HCT116 (cell line): ENCODE measurements at regions not wholly inside any gene's neighbourhood (a gene's known extent, or its start where the extent isn't known, plus 50 kb on each side); places are given as distances from the start of the nearest gene placed in this dataset.

Experiments used
- ATAC-seq: fragments of 200-7000 bp; cut with Tn5 transposase; 2 replicates; pipeline ENCODE4 v1.9.1; 2020; ENCODE audit warnings: mild to moderate bottlenecking, moderate library complexity
- BruUV-seq: library from RNA; stranded (reverse); fragments of 400-500 nt; replicated peaks from 2 replicates; lab custom pipeline; 2021; lab: Mats Ljungman, UMichigan
- CTCF ChIA-PET: fragments of 300-600 bp; sonication (Branson Sonifier 250); formaldehyde crosslinking; loops from one replicate; lab custom pipeline; 2021; ENCODE audit warnings: antibody characterized with exemption; lab: Charles Lee
- POLR2A ChIA-PET: fragments of 300-600, 350-600 bp; sonication (Branson Sonifier 250); formaldehyde crosslinking; loops from one replicate; lab custom pipeline; 2021; ENCODE audit warnings: antibody characterized with exemption; lab: Charles Lee
- RAD21 ChIA-PET, 2 experiments: fragments of 300-600 bp; sonication (Branson Sonifier 250); formaldehyde crosslinking; loops; one replicate each; lab custom pipeline; 2023; ENCODE audit warnings: low total read pairs in 2 of 2; ENCODE audit not compliant: uncharacterized antibody in 2 of 2, unreplicated experiment in 2 of 2, low non-redundant PET in 1 of 2; lab: Charles Lee
- DNase-seq: peaks from one replicate; pipeline ENCODE4 v3.0.0-alpha.2; 2010; ENCODE audit warnings: low read depth, low spot score
- H2AFZ ChIP-seq: fragments of 200-600 bp; shearing (Covaris generic), sonication (generic); 2 replicates; pipeline ENCODE4 v1.6.1; 2017; ENCODE audit warnings: low read depth, mixed run types, mixed read lengths, antibody characterized with exemption, low read length; ENCODE audit not compliant: poor library complexity, severe bottlenecking
- H3K27ac ChIP-seq: 2 replicates; pipeline ENCODE4 v1.5.1; 2012; ENCODE audit warnings: low read depth, low read length
- H3K27me3 ChIP-seq: fragments of 200-600 bp; sonication (generic); 2 replicates; pipeline ENCODE4 v1.6.1; 2016; ENCODE audit warnings: mixed run types, low read length, mixed read lengths; ENCODE audit not compliant: insufficient read depth
- H3K36me3 ChIP-seq, 2 experiments: fragments of 200-500 bp in 1 of 2; fragments of 200-600 bp in 1 of 2; sonication (Bioruptor generic) in 1 of 2; sonication (generic) in 1 of 2; 2 replicates each; pipeline versions ENCODE4 v1.5.1 to v1.6.1; 2014 to 2016; ENCODE audit warnings: low read length in 2 of 2, inconsistent platforms in 1 of 2, mixed read lengths in 1 of 2, mixed run types in 1 of 2; ENCODE audit not compliant: insufficient read depth in 2 of 2, control insufficient read depth in 1 of 2
- H3K4me1 ChIP-seq, 2 experiments: fragments of 200-600 bp in 1 of 2; sonication (generic) in 1 of 2; 2 replicates each; pipeline versions ENCODE4 v1.5.1 to v1.6.1; 2012 to 2017; ENCODE audit warnings: low read length in 2 of 2, inconsistent platforms in 1 of 2, mild to moderate bottlenecking in 1 of 2, mixed read lengths in 1 of 2, mixed run types in 1 of 2, moderate library complexity in 1 of 2; ENCODE audit not compliant: insufficient read depth in 2 of 2, control insufficient read depth in 1 of 2
- H3K4me2 ChIP-seq: fragments of 200-600 bp; sonication (generic); 2 replicates; pipeline ENCODE4 v1.6.1; 2017; ENCODE audit warnings: mixed run types, low read length, mixed read lengths
- H3K4me3 ChIP-seq, 2 experiments: fragments of 200-600 bp in 1 of 2; sonication (generic) in 1 of 2; replicated peaks in 1 of 2; 2 replicates each; pipeline ENCODE4 v1.5.1; 2011 to 2016; ENCODE audit warnings: low read length in 2 of 2, control low read depth in 1 of 2, low read depth in 1 of 2, mild to moderate bottlenecking in 1 of 2, mixed read lengths in 1 of 2, mixed run types in 1 of 2
- H3K79me2 ChIP-seq: fragments of 200-600 bp; sonication (generic); 2 replicates; pipeline ENCODE4 v1.6.1; 2017; ENCODE audit warnings: mild to moderate bottlenecking, mixed run types, low read length, moderate library complexity, mixed read lengths; ENCODE audit not compliant: insufficient read depth
- H3K9ac ChIP-seq: fragments of 200-600 bp; sonication (generic); 2 replicates; pipeline ENCODE4 v1.6.1; 2016; ENCODE audit warnings: low read length, mixed read lengths
- H3K9me2 ChIP-seq: fragments of 200-600 bp; sonication (generic), shearing (Covaris generic); 2 replicates; pipeline ENCODE4 v1.6.1; 2017; ENCODE audit warnings: mixed run types, mild to moderate bottlenecking, moderate library complexity; ENCODE audit not compliant: insufficient read depth
- H3K9me3 ChIP-seq, 2 experiments: fragments of 200-500 bp in 1 of 2; fragments of 200-600 bp in 1 of 2; sonication (Bioruptor generic) in 1 of 2; sonication (generic) in 1 of 2; 2 replicates each; pipeline ENCODE4 v1.6.1; 2014 to 2017; ENCODE audit warnings: low read length in 2 of 2, mixed read lengths in 2 of 2, inconsistent platforms in 1 of 2, low read depth in 1 of 2, mild to moderate bottlenecking in 1 of 2, mixed run types in 1 of 2, moderate library complexity in 1 of 2; ENCODE audit not compliant: control insufficient read depth in 1 of 2, insufficient read depth in 1 of 2
- H4K20me1 ChIP-seq: fragments of 200-600 bp; sonication (generic), shearing (Covaris generic); 2 replicates; pipeline ENCODE4 v1.6.1; 2017; ENCODE audit warnings: mixed run types, mild to moderate bottlenecking, moderate library complexity; ENCODE audit not compliant: insufficient read depth
- CEBPB ChIP-seq: IDR thresholded peaks from 2 replicates; pipeline ENCODE4 v1.6.1; 2012; ENCODE audit warnings: low read depth
- CTCF ChIP-seq, 3 experiments: fragments of 200-600 bp in 1 of 3; sonication (generic) in 1 of 3; IDR thresholded peaks in 2 of 3; conservative IDR thresholded peaks in 1 of 3; 2 replicates each; pipeline ENCODE4 v1.5.1; 2012 to 2017; ENCODE audit warnings: low read depth in 2 of 3, low read length in 2 of 3, antibody characterized with exemption in 1 of 3, borderline replicate concordance in 1 of 3, control low read depth in 1 of 3, mild to moderate bottlenecking in 1 of 3, mixed read lengths in 1 of 3, mixed run types in 1 of 3, moderate library complexity in 1 of 3; ENCODE audit not compliant: insufficient read depth in 1 of 3
- EGR1 ChIP-seq: IDR thresholded peaks from 2 replicates; pipeline ENCODE4 v1.6.1; 2012; ENCODE audit warnings: low read depth
- EZH2 ChIP-seq: fragments of 200-600 bp; sonication (generic); IDR thresholded peaks from 2 replicates; pipeline ENCODE4 v1.6.1; 2017; ENCODE audit warnings: antibody characterized with exemption, mixed run types
- EZH2phosphoT487 ChIP-seq: fragments of 200-600 bp; IDR thresholded peaks from 2 replicates; pipeline ENCODE4 v1.6.1; 2018; ENCODE audit warnings: antibody characterized with exemption, borderline replicate concordance
- FOSL1 ChIP-seq: IDR thresholded peaks from 2 replicates; pipeline ENCODE4 v1.6.1; 2012; ENCODE audit warnings: low read depth
- JUND ChIP-seq: IDR thresholded peaks from 2 replicates; pipeline ENCODE4 v1.6.1; 2012
- MAX ChIP-seq: IDR thresholded peaks from 2 replicates; pipeline ENCODE4 v1.6.1; 2012
- POLR2AphosphoS5 ChIP-seq: IDR thresholded peaks from 2 replicates; pipeline ENCODE4 v1.6.1; 2011; ENCODE audit warnings: mild to moderate bottlenecking, low read depth, low read length, moderate library complexity
- RAD21 ChIP-seq: IDR thresholded peaks from 2 replicates; pipeline ENCODE4 v1.6.1; 2012; ENCODE audit warnings: low read depth, mild to moderate bottlenecking
- REST ChIP-seq: IDR thresholded peaks from 2 replicates; pipeline ENCODE4 v1.6.1; 2012; ENCODE audit warnings: low read depth
- SIN3A ChIP-seq: IDR thresholded peaks from 2 replicates; pipeline ENCODE4 v1.6.1; 2012; ENCODE audit warnings: low read depth
- SP1 ChIP-seq: IDR thresholded peaks from 2 replicates; pipeline ENCODE4 v1.6.1; 2012; ENCODE audit warnings: low read depth
- SRF ChIP-seq: IDR thresholded peaks from 2 replicates; pipeline ENCODE4 v1.6.1; 2012; ENCODE audit warnings: low read depth
- TCF7L2 ChIP-seq: IDR thresholded peaks from 2 replicates; pipeline ENCODE4 v1.7.0; 2011; ENCODE audit warnings: borderline replicate concordance, inconsistent platforms; ENCODE audit not compliant: insufficient read depth, insufficient read length; ENCODE audit errors: extremely low read depth
- YY1 ChIP-seq: IDR thresholded peaks from 2 replicates; pipeline ENCODE4 v1.6.1; 2011; ENCODE audit warnings: low read length, low read depth, moderate library complexity, mild to moderate bottlenecking; ENCODE audit not compliant: insufficient replicate concordance; ENCODE audit errors: extremely low read depth
- ZNF274 ChIP-seq: fragments of 200-500 bp; sonication (Bioruptor generic); IDR thresholded peaks from 2 replicates; pipeline ENCODE4 v1.6.1; 2014; ENCODE audit warnings: mild to moderate bottlenecking, low read depth, low read length, inconsistent platforms
- intact Hi-C: fragments of 100-400 bp; cut with micrococcal nuclease; formaldehyde crosslinking; loops from 2 replicates; pipeline ENCODE4 v1.10.0; 2022
- TF ChIP-seq, protein P1 (sequence below): IDR thresholded peaks from 2 replicates; pipeline ENCODE4 v1.6.1; 2011; ENCODE audit warnings: mild to moderate bottlenecking, low read length, moderate library complexity; ENCODE audit not compliant: insufficient replicate concordance; ENCODE audit errors: extremely low read depth
- TF ChIP-seq, protein P2 (sequence below): IDR thresholded peaks from 2 replicates; pipeline ENCODE4 v1.6.1; 2012

- ChIA-PET CTCF (no interaction called here), RAD21 (no interaction called here), POLR2A (no interaction called here)
- Histone ChIP-seq H3K9me3 (no peaks in the 10 kb centered on the region; a peak in 1 of 4 replicates), H3K27ac (no peak overlapping the region), H3K79me2 (no peaks in the 10 kb centered on the region), H3K36me3 (no peaks in the 10 kb centered on the region), H2AFZ (no peak overlapping the region), H3K4me1 (no peaks in the 10 kb centered on the region), H3K4me3 (no peak overlapping the region), H3K27me3 (no peaks in the 10 kb centered on the region), H3K9ac (no peak overlapping the region), H4K20me1 (no peaks in the 10 kb centered on the region), H3K4me2 (no peak overlapping the region), H3K9me2 (no peaks in the 10 kb centered on the region)
- intact Hi-C loops = no loop called here
- TF ChIP-seq YY1 (no peak), EZH2phosphoT487 (no peak), SRF (no peak), ZNF274 (no peak), TCF7L2 (no peak), JUND (no peak), EZH2 (no peak), RAD21 (no peak), CEBPB (no peak), POLR2AphosphoS5 (no peak), MAX (no peak), EGR1 (no peak), FOSL1 (no peak), SP1 (no peak), CTCF (IDR thresholded peaks at IDR 0.05 in 2 of 3, conservative IDR thresholded peaks at IDR 0.05 in 1 of 3; ENCODE audit: borderline replicate concordance in 1 of 3, insufficient read depth in 1 of 3, low read depth in 2 of 3, low read length in 2 of 3) (no peak), SIN3A (no peak), REST (no peak)
- TF ChIP-seq, protein P1, sequence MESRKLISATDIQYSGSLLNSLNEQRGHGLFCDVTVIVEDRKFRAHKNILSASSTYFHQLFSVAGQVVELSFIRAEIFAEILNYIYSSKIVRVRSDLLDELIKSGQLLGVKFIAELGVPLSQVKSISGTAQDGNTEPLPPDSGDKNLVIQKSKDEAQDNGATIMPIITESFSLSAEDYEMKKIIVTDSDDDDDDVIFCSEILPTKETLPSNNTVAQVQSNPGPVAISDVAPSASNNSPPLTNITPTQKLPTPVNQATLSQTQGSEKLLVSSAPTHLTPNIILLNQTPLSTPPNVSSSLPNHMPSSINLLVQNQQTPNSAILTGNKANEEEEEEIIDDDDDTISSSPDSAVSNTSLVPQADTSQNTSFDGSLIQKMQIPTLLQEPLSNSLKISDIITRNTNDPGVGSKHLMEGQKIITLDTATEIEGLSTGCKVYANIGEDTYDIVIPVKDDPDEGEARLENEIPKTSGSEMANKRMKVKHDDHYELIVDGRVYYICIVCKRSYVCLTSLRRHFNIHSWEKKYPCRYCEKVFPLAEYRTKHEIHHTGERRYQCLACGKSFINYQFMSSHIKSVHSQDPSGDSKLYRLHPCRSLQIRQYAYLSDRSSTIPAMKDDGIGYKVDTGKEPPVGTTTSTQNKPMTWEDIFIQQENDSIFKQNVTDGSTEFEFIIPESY = no peak
- TF ChIP-seq, protein P2, sequence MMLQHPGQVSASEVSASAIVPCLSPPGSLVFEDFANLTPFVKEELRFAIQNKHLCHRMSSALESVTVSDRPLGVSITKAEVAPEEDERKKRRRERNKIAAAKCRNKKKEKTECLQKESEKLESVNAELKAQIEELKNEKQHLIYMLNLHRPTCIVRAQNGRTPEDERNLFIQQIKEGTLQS = no peak
- no peak for ATAC-seq
- DNase-seq = no peak
- no TSS peak for BruUV-seq
Measured at GRCh38 chr10:37701781-37702493, 155.5 kb downstream of the ZNF248 start.
